Peyer's patch (tissue), 4 donors: ENCODE measurements at regions not wholly inside any gene's neighbourhood (a gene's known extent, or its start where the extent isn't known, plus 50 kb on each side); places are given as distances from the start of the nearest gene placed in this dataset.

Experiments used
- CTCF ChIP-seq, 6 experiments: fragments of 450-650 bp in 4 of 6; fragments of 200-600 bp in 2 of 6; sonication (generic) in 1 of 6; IDR thresholded peaks; one replicate each; pipeline ENCODE4 v1.5.1; 2017 to 2019; ENCODE audit warnings: antibody characterized with exemption in 6 of 6, mild to moderate bottlenecking in 3 of 6, moderate library complexity in 1 of 6
- POLR2A ChIP-seq, 2 donors: fragments of 450-650 bp; IDR thresholded peaks; one replicate each; pipeline ENCODE4 v1.5.1; 2017; ENCODE audit warnings: antibody characterized with exemption in 2 of 2, mild to moderate bottlenecking in 2 of 2, moderate library complexity in 2 of 2

- no peak for TF ChIP-seq CTCF (IDR thresholded peaks at IDR 0.05)
- TF ChIP-seq POLR2A (IDR thresholded peaks at IDR 0.05) = no peak
Measured at GRCh38 chr5:112583166-112583565, 154.5 kb upstream of the APC start.
